Endodermal cell (in vitro differentiated cells): ENCODE measurements at regions not wholly inside any gene's neighbourhood (a gene's known extent, or its start where the extent isn't known, plus 50 kb on each side); places are given as distances from the start of the nearest gene placed in this dataset.

ENCODE experiments used
- DNase-seq: peaks from one replicate; pipeline ENCODE4 v3.0.0-alpha.2; 2017
- H3K27ac ChIP-seq: 2 replicates; pipeline ENCODE4 v1.5.1; 2013; ENCODE audit warnings: mild to moderate bottlenecking, low read depth, low read length, moderate library complexity
- H3K27me3 ChIP-seq: 2 replicates; pipeline ENCODE4 v1.6.1; 2013; ENCODE audit warnings: mild to moderate bottlenecking, low read length, moderate library complexity; ENCODE audit not compliant: insufficient read depth, control insufficient read depth, poor library complexity, severe bottlenecking
- H3K36me3 ChIP-seq: 2 replicates; pipeline ENCODE4 v1.7.0; 2013; ENCODE audit warnings: mild to moderate bottlenecking, low read length, moderate library complexity; ENCODE audit not compliant: control insufficient read depth, insufficient read depth
- H3K4me1 ChIP-seq: one replicate; pipeline ENCODE4 v1.7.0; 2013; ENCODE audit warnings: low read length; ENCODE audit not compliant: control insufficient read depth, insufficient read depth
- H3K4me3 ChIP-seq: 2 replicates; pipeline ENCODE4 v1.5.1; 2013; ENCODE audit warnings: mild to moderate bottlenecking, low read length, moderate library complexity
- H3K9ac ChIP-seq: 2 replicates; pipeline ENCODE4 v1.6.1; 2013; ENCODE audit warnings: mild to moderate bottlenecking, low read length, moderate library complexity; ENCODE audit not compliant: poor library complexity, severe bottlenecking; ENCODE audit errors: extremely low read depth
- H3K9me3 ChIP-seq: 2 replicates; pipeline ENCODE4 v1.6.1; 2013; ENCODE audit warnings: mild to moderate bottlenecking, low read length, moderate library complexity; ENCODE audit not compliant: control insufficient read depth
- H3K27ac Mint-ChIP-seq: 2 replicates; pipeline ENCODE4 v1.8.0; 2020; ENCODE audit warnings: mixed read lengths
- H3K27me3 Mint-ChIP-seq: 2 replicates; pipeline ENCODE4 v1.8.0; 2021; ENCODE audit warnings: mild to moderate bottlenecking, mixed read lengths; ENCODE audit not compliant: insufficient read depth
- H3K36me3 Mint-ChIP-seq: 2 replicates; pipeline ENCODE4 v1.8.0; 2020; ENCODE audit warnings: low read depth, mixed read lengths
- H3K4me1 Mint-ChIP-seq: 2 replicates; pipeline ENCODE4 v1.8.0; 2020; ENCODE audit warnings: mixed read lengths
- H3K4me3 Mint-ChIP-seq: 2 replicates; pipeline ENCODE4 v1.8.0; 2020; ENCODE audit warnings: mild to moderate bottlenecking, moderate library complexity, mixed read lengths
- H3K9me3 Mint-ChIP-seq: 2 replicates; pipeline ENCODE4 v1.8.0; 2020; ENCODE audit warnings: mild to moderate bottlenecking, mixed read lengths
- WGBS, 2 experiments: methylation state at CpG; one replicate each; pipeline versions ENCODE4 v1.1.5 to v1.1.7; 2013; ENCODE audit warnings: missing lambda C conversion rate in 2 of 2, mixed read lengths in 1 of 2; ENCODE audit not compliant: insufficient coverage in 1 of 2, insufficient read length in 1 of 2; 5-methylcytosine and 5-hydroxymethylcytosine counted together
- TF ChIP-seq, protein P1 (sequence below): fragments of 200-600 bp; sonication (generic); conservative IDR thresholded peaks from 2 replicates; pipeline ENCODE4 v1.5.0; 2021; ENCODE audit warnings: antibody characterized with exemption, mild to moderate bottlenecking

DNA sequence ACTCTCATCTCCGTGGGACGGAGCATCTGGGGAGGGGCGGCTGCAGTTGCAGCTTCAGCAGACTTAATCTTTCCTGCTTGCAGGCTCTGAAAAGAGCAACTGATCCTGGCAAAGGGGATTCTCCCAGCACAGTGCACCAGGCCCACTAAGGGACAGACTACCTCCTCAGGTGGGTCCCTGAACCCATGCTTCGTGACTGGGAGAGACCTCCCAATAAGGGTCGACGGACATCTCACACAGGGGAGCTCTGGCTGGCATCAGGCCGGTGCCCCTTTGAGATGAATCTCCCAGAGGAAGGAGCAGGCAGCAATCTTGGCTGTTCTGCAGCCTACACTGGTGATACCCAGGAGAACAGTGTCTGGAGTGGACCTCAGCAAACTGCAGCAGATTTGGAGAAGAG is 303.3 kb upstream of the FGF16 start:
- Histone ChIP-seq H3K27me3 (no peaks in the 10 kb centered on the region), H3K36me3 (no peaks in the 10 kb centered on the region), H3K9ac (no peak overlapping the region), H3K4me3 (no peak overlapping the region), H3K27ac (no peak overlapping the region), H3K4me1 (no peaks in the 10 kb centered on the region), H3K9me3 (no peaks in the 10 kb centered on the region)
- WGBS, 2 experiments, result 81% methylated on average over 7 of the region's 7 CpGs; no CpG with 5 or more reads in 1 of the 2 experiments
- no peak overlapping the region for H3K4me3 Mint-ChIP-seq
- TF ChIP-seq, protein P1, sequence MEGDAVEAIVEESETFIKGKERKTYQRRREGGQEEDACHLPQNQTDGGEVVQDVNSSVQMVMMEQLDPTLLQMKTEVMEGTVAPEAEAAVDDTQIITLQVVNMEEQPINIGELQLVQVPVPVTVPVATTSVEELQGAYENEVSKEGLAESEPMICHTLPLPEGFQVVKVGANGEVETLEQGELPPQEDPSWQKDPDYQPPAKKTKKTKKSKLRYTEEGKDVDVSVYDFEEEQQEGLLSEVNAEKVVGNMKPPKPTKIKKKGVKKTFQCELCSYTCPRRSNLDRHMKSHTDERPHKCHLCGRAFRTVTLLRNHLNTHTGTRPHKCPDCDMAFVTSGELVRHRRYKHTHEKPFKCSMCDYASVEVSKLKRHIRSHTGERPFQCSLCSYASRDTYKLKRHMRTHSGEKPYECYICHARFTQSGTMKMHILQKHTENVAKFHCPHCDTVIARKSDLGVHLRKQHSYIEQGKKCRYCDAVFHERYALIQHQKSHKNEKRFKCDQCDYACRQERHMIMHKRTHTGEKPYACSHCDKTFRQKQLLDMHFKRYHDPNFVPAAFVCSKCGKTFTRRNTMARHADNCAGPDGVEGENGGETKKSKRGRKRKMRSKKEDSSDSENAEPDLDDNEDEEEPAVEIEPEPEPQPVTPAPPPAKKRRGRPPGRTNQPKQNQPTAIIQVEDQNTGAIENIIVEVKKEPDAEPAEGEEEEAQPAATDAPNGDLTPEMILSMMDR, result no peak
- H3K36me3 Mint-ChIP-seq, result no peaks in the 10 kb centered on the region
- DNase-seq, result no peak
- H3K9me3 Mint-ChIP-seq, result peaks cover 63% of the 10 kb centered on the region
- no peaks in the 10 kb centered on the region for H3K4me1 Mint-ChIP-seq
- no peaks in the 10 kb centered on the region for H3K27me3 Mint-ChIP-seq
- no peak overlapping the region for H3K27ac Mint-ChIP-seq

DNA sequence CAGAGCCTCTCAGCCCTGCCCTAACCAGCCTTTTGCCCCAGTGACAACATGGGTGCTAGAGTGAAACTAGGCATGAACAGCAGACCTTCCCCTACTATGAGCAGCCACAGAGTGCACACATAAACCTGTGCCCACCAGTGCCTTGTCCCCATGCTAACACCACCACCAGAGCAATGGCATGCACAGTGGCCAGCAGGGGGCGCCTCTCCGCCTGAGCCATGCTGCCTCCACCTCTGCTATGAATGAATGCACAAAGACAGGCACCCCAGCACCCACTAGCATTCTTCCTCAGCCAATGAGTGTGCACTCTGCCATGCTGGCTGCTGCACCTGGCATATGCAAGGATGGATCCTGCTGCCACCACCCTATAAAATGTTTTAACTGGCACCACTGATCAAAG is 286.9 kb upstream of the FGF16 start:
- Mint-ChIP-seq H3K4me3 (no peak overlapping the region), H3K27ac (no peak overlapping the region), H3K9me3 (peaks cover 50% of the 10 kb centered on the region), H3K4me1 (no peaks in the 10 kb centered on the region), H3K36me3 (no peaks in the 10 kb centered on the region), H3K27me3 (no peaks in the 10 kb centered on the region)
- Histone ChIP-seq H3K36me3 (no peaks in the 10 kb centered on the region), H3K4me1 (no peaks in the 10 kb centered on the region), H3K4me3 (no peak overlapping the region), H3K9ac (no peak overlapping the region), H3K9me3 (no peaks in the 10 kb centered on the region), H3K27ac (no peak overlapping the region), H3K27me3 (no peaks in the 10 kb centered on the region)
- TF ChIP-seq, protein P1, result peak; percentile 76
- peak; percentile 85 for DNase-seq
- 12% methylated on average over 2 of the region's 2 CpGs; no CpG with 5 or more reads in 1 of the 2 experiments for WGBS, 2 experiments

DNA sequence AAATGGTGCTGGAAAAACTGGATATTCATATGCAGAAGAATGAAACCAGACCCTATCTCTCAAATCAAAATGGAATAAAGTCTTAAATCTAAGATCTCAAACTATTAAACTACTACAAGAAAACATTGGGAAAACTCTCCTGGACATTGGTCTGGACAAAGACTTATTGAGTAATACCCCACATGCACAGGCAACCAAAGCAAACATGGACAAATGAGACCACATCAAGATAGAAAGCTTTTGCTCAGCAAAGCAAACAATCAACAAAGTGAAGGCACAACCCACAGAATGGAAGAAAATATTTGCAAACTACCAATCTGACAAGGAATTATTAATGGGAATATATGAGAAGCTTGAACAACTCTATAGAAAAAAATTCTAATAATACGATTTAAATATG is 284.4 kb upstream of the FGF16 start:
- H3K4me3 ChIP-seq, result no peak overlapping the region
- Mint-ChIP-seq H3K36me3 (no peaks in the 10 kb centered on the region), H3K9me3 (peaks cover 54% of the 10 kb centered on the region)

More for the DNA sequence above, 284.4 kb upstream of the FGF16 start:
- Mint-ChIP-seq H3K4me3 (no peak overlapping the region), H3K4me1 (no peaks in the 10 kb centered on the region), H3K27me3 (no peaks in the 10 kb centered on the region), H3K27ac (no peak overlapping the region)
- Histone ChIP-seq H3K27me3 (no peaks in the 10 kb centered on the region), H3K27ac (no peak overlapping the region), H3K36me3 (no peaks in the 10 kb centered on the region), H3K4me1 (no peaks in the 10 kb centered on the region), H3K9ac (no peak overlapping the region), H3K9me3 (no peaks in the 10 kb centered on the region)
- no peak for DNase-seq
- no CpG with 5 or more reads among the region's 1 CpG for WGBS, 2 experiments
- TF ChIP-seq, protein P1, result no peak
